H1 (cell line): ENCODE measurements at regions not wholly inside any gene's neighbourhood (a gene's known extent, or its start where the extent isn't known, plus 50 kb on each side); places are given as distances from the start of the nearest gene placed in this dataset.

Experiments used
- JUN ChIP-seq: IDR thresholded peaks from 2 replicates; pipeline ENCODE4 v1.6.1; 2011; ENCODE audit warnings: low read depth, mild to moderate bottlenecking, improper control_type of control experiment, low read length
- TEAD4 ChIP-seq: IDR thresholded peaks from 2 replicates; pipeline ENCODE4 v1.6.1; 2012; ENCODE audit warnings: low read depth, low read length, inconsistent platforms, mixed read lengths

- TF ChIP-seq TEAD4 (no peak), JUN (no peak)
Measured at GRCh38 chr17:52383493-52384100, 225.1 kb upstream of the CA10 start (continued).
